ENCODE measurements at regions not wholly inside any gene's neighbourhood (a gene's known extent, or its start where the extent isn't known, plus 50 kb on each side); places are given as distances from the start of the nearest gene placed in this dataset.

GRCh38 chr16:51621610-51622009 lies 470.5 kb upstream of the SALL1 start:
- Histone ChIP-seq H3K27ac (ENCODE audit: low read depth, low read length) (no peak overlapping the region), H3K9me3 (ENCODE audit: control insufficient read depth, insufficient read depth, low read length) (no peaks in the 10 kb centered on the region), H3K27me3 (ENCODE audit: control insufficient read depth, insufficient read depth, low read length) (no peaks in the 10 kb centered on the region), H3K4me3 (ENCODE audit: low read depth, low read length) (no peak overlapping the region)
- no peak for DNase-seq (ENCODE audit: low read depth, low spot score)
- no peak for TF ChIP-seq CTCF (IDR thresholded peaks at IDR 0.05; ENCODE audit: low read depth, low read length)
- CTCF ChIA-PET = no interaction called here
- POLR2A ChIA-PET = no interaction called here

- Histone ChIP-seq H3K27me3 (ENCODE audit: control insufficient read depth, insufficient read depth, low read length) (no peaks in the 10 kb centered on the region), H3K27ac (ENCODE audit: low read depth, low read length) (no peak overlapping the region), H3K4me3 (ENCODE audit: low read depth, low read length) (no peak overlapping the region), H3K9me3 (ENCODE audit: control insufficient read depth, insufficient read depth, low read length) (no peaks in the 10 kb centered on the region)
- CTCF ChIA-PET = no interaction called here
- no peak for DNase-seq (ENCODE audit: low read depth, low spot score)
- TF ChIP-seq CTCF (IDR thresholded peaks at IDR 0.05; ENCODE audit: low read depth, low read length) = no peak
- POLR2A ChIA-PET = no interaction called here
Measured at GRCh38 chr16:51615141-51615540, 464.1 kb upstream of the SALL1 start.

- no peak overlapping the region for H3K4me3 ChIP-seq (ENCODE audit: low read depth, low read length)
- no peak for TF ChIP-seq CTCF (IDR thresholded peaks at IDR 0.05; ENCODE audit: low read depth, low read length)
- no peaks in the 10 kb centered on the region for H3K27me3 ChIP-seq (ENCODE audit: control insufficient read depth, insufficient read depth, low read length)
- no peak for DNase-seq (ENCODE audit: low read depth, low spot score)
- no peaks in the 10 kb centered on the region for H3K9me3 ChIP-seq (ENCODE audit: control insufficient read depth, insufficient read depth, low read length)
- POLR2A ChIA-PET = no interaction called here
- CTCF ChIA-PET = interaction anchor here (0.6 kb wide), 1 partner anchor 474 kb away, joined by 6 read pairs; no protein-coding TSS in a partner anchor
- no peak overlapping the region for H3K27ac ChIP-seq (ENCODE audit: low read depth, low read length)
Measured at GRCh38 chr16:51607201-51607651, 456.2 kb upstream of the SALL1 start.

- H3K27ac ChIP-seq (ENCODE audit: low read depth, low read length) = no peak overlapping the region
- H3K4me3 ChIP-seq (ENCODE audit: low read depth, low read length) = no peak overlapping the region
- TF ChIP-seq CTCF (IDR thresholded peaks at IDR 0.05; ENCODE audit: low read depth, low read length) = no peak
- DNase-seq (ENCODE audit: low read depth, low spot score) = no peak
- ChIA-PET CTCF (no interaction called here), POLR2A (no interaction called here)
- peaks cover 6% of the 10 kb centered on the region for H3K27me3 ChIP-seq (ENCODE audit: control insufficient read depth, insufficient read depth, low read length)
- no peaks in the 10 kb centered on the region for H3K9me3 ChIP-seq (ENCODE audit: control insufficient read depth, insufficient read depth, low read length)
Measured at GRCh38 chr16:51596247-51596646, 445.2 kb upstream of the SALL1 start.

- H3K27me3 ChIP-seq (ENCODE audit: control insufficient read depth, insufficient read depth, low read length) = peaks cover 6% of the 10 kb centered on the region
- ChIA-PET CTCF (no interaction called here), POLR2A (no interaction called here)
- H3K4me3 ChIP-seq (ENCODE audit: low read depth, low read length) = no peak overlapping the region
- no peak for DNase-seq (ENCODE audit: low read depth, low spot score)
- H3K27ac ChIP-seq (ENCODE audit: low read depth, low read length) = no peak overlapping the region
- H3K9me3 ChIP-seq (ENCODE audit: control insufficient read depth, insufficient read depth, low read length) = no peaks in the 10 kb centered on the region
- no peak for TF ChIP-seq CTCF (IDR thresholded peaks at IDR 0.05; ENCODE audit: low read depth, low read length)
Measured at GRCh38 chr16:51592535-51593300, 441.6 kb upstream of the SALL1 start.
